ENCODE measurements at regions not wholly inside any gene's neighbourhood (a gene's known extent, or its start where the extent isn't known, plus 50 kb on each side); places are given as distances from the start of the nearest gene placed in this dataset.

GRCh38 chrY:3041985-3042384 is 106.8 kb downstream of the ZFY start:
- H3K9ac ChIP-seq (ENCODE audit: low read length), result no peak overlapping the region
- H4K20me1 ChIP-seq (ENCODE audit: insufficient read depth), result no peaks in the 10 kb centered on the region
- H3K9me2 ChIP-seq (ENCODE audit: insufficient read depth, low read length), result no peaks in the 10 kb centered on the region
- H3F3A ChIP-seq (ENCODE audit: insufficient read depth, low read length, poor library complexity, severe bottlenecking), result no peaks in the 10 kb centered on the region
- no peaks in the 10 kb centered on the region for H3K79me2 ChIP-seq (replicated peaks; ENCODE audit: insufficient read depth, low read length)
- no peak overlapping the region for H3K27ac ChIP-seq (ENCODE audit: low read length)
- H3K4me2 ChIP-seq (ENCODE audit: low read length), result no peak overlapping the region
- H3K9me3 ChIP-seq (ENCODE audit: low read length), result no peaks in the 10 kb centered on the region
- no peaks in the 10 kb centered on the region for H3K36me3 ChIP-seq (ENCODE audit: insufficient read depth, low read length)
- H3K4me3 ChIP-seq (ENCODE audit: low read length), result no peak overlapping the region
- TF ChIP-seq TAF1 (IDR thresholded peaks at IDR 0.05; ENCODE audit: low read depth) (no peak), POLR2AphosphoS5 (IDR thresholded peaks at IDR 0.05) (no peak), EP300 (conservative IDR thresholded peaks at IDR 0.05; ENCODE audit: poor library complexity, severe bottlenecking) (no peak)
- no peaks in the 10 kb centered on the region for H3K27me3 ChIP-seq (ENCODE audit: insufficient read depth, low read depth, low read length)
- no peak overlapping the region for H2AFZ ChIP-seq (ENCODE audit: low read depth, low read length)

- H3K9me3 ChIP-seq (ENCODE audit: low read length), result no peaks in the 10 kb centered on the region
- H4K20me1 ChIP-seq (ENCODE audit: insufficient read depth), result no peaks in the 10 kb centered on the region
- H3K9me2 ChIP-seq (ENCODE audit: insufficient read depth, low read length), result no peaks in the 10 kb centered on the region
- H2AFZ ChIP-seq (ENCODE audit: low read depth, low read length), result no peak overlapping the region
- H3K36me3 ChIP-seq (ENCODE audit: insufficient read depth, low read length), result no peaks in the 10 kb centered on the region
- H3K27ac ChIP-seq (ENCODE audit: low read length), result no peak overlapping the region
- H3K27me3 ChIP-seq (ENCODE audit: insufficient read depth, low read depth, low read length), result no peaks in the 10 kb centered on the region
- no peaks in the 10 kb centered on the region for H3F3A ChIP-seq (ENCODE audit: insufficient read depth, low read length, poor library complexity, severe bottlenecking)
- TF ChIP-seq CTCF (IDR thresholded peaks at IDR 0.05; ENCODE audit: poor library complexity, severe bottlenecking) (no peak), MXI1 (conservative IDR thresholded peaks at IDR 0.05; ENCODE audit: poor library complexity, severe bottlenecking) (no peak), REST (IDR thresholded peaks at IDR 0.05; ENCODE audit: borderline replicate concordance) (no peak), POLR2AphosphoS5 (IDR thresholded peaks at IDR 0.05) (no peak), EP300 (conservative IDR thresholded peaks at IDR 0.05; ENCODE audit: poor library complexity, severe bottlenecking) (no peak), RAD21 (conservative IDR thresholded peaks at IDR 0.05) (no peak), EZH2 (IDR thresholded peaks at IDR 0.05; ENCODE audit: borderline replicate concordance, insufficient read depth, low read length, poor library complexity, severe bottlenecking) (no peak), SMC3 (conservative IDR thresholded peaks at IDR 0.05; ENCODE audit: poor library complexity) (no peak), TAF1 (IDR thresholded peaks at IDR 0.05; ENCODE audit: low read depth) (no peak)
- no peak overlapping the region for H3K9ac ChIP-seq (ENCODE audit: low read length)
- no peak overlapping the region for H3K4me3 ChIP-seq (ENCODE audit: low read length)
- no peak overlapping the region for H3K4me2 ChIP-seq (ENCODE audit: low read length)
- no peaks in the 10 kb centered on the region for H3K79me2 ChIP-seq (replicated peaks; ENCODE audit: insufficient read depth, low read length)
Observed at GRCh38 chrY:3042901-3043300, 107.7 kb downstream of the ZFY start.

GRCh38 chrY:3045048-3045447 is 109.9 kb downstream of the ZFY start:
- no peaks in the 10 kb centered on the region for H4K20me1 ChIP-seq (ENCODE audit: insufficient read depth)
- no peaks in the 10 kb centered on the region for H3K9me2 ChIP-seq (ENCODE audit: insufficient read depth, low read length)
- H3K9ac ChIP-seq (ENCODE audit: low read length), result no peak overlapping the region
- H3K4me3 ChIP-seq (ENCODE audit: low read length), result no peak overlapping the region
- no peak for TF ChIP-seq REST (IDR thresholded peaks at IDR 0.05; ENCODE audit: borderline replicate concordance)
- TF ChIP-seq MXI1 (conservative IDR thresholded peaks at IDR 0.05; ENCODE audit: poor library complexity, severe bottlenecking), result no peak
- no peak for TF ChIP-seq EP300 (conservative IDR thresholded peaks at IDR 0.05; ENCODE audit: poor library complexity, severe bottlenecking)
- no peak for TF ChIP-seq EZH2 (IDR thresholded peaks at IDR 0.05; ENCODE audit: borderline replicate concordance, insufficient read depth, low read length, poor library complexity, severe bottlenecking)
- no peak for TF ChIP-seq SMC3 (conservative IDR thresholded peaks at IDR 0.05; ENCODE audit: poor library complexity)
- TF ChIP-seq TAF1 (IDR thresholded peaks at IDR 0.05; ENCODE audit: low read depth), result no peak
- TF ChIP-seq POLR2AphosphoS5 (IDR thresholded peaks at IDR 0.05), result no peak
- TF ChIP-seq CTCF (IDR thresholded peaks at IDR 0.05; ENCODE audit: poor library complexity, severe bottlenecking), result no peak
- no peak for TF ChIP-seq RAD21 (conservative IDR thresholded peaks at IDR 0.05)
- no peaks in the 10 kb centered on the region for H3K9me3 ChIP-seq (ENCODE audit: low read length)
- no peaks in the 10 kb centered on the region for H3K27me3 ChIP-seq (ENCODE audit: insufficient read depth, low read depth, low read length)
- no peaks in the 10 kb centered on the region for H3K36me3 ChIP-seq (ENCODE audit: insufficient read depth, low read length)
- no peaks in the 10 kb centered on the region for H3K79me2 ChIP-seq (replicated peaks; ENCODE audit: insufficient read depth, low read length)
- no peaks in the 10 kb centered on the region for H3F3A ChIP-seq (ENCODE audit: insufficient read depth, low read length, poor library complexity, severe bottlenecking)
- H2AFZ ChIP-seq (ENCODE audit: low read depth, low read length), result no peak overlapping the region
- H3K27ac ChIP-seq (ENCODE audit: low read length), result no peak overlapping the region
- H3K4me2 ChIP-seq (ENCODE audit: low read length), result no peak overlapping the region
